Suprapubic skin (tissue), 3 donors: ENCODE measurements at regions not wholly inside any gene's neighbourhood (a gene's known extent, or its start where the extent isn't known, plus 50 kb on each side); places are given as distances from the start of the nearest gene placed in this dataset.

Experiments
- EP300 ChIP-seq: sonication (generic); formaldehyde crosslinking; IDR thresholded peaks from one replicate; pipeline ENCODE4 v1.6.1; 2017; ENCODE audit warnings: antibody characterized with exemption
- TF ChIP-seq, protein P1 (sequence below), 2 donors: fragments of 200-600 bp in 1 of 2; fragments of 450-650 bp in 1 of 2; sonication (generic) in 1 of 2; IDR thresholded peaks; one replicate each; pipeline ENCODE4 v1.5.1; 2016 to 2019; ENCODE audit warnings: antibody characterized with exemption in 2 of 2, mild to moderate bottlenecking in 1 of 2, moderate library complexity in 1 of 2

DNA sequence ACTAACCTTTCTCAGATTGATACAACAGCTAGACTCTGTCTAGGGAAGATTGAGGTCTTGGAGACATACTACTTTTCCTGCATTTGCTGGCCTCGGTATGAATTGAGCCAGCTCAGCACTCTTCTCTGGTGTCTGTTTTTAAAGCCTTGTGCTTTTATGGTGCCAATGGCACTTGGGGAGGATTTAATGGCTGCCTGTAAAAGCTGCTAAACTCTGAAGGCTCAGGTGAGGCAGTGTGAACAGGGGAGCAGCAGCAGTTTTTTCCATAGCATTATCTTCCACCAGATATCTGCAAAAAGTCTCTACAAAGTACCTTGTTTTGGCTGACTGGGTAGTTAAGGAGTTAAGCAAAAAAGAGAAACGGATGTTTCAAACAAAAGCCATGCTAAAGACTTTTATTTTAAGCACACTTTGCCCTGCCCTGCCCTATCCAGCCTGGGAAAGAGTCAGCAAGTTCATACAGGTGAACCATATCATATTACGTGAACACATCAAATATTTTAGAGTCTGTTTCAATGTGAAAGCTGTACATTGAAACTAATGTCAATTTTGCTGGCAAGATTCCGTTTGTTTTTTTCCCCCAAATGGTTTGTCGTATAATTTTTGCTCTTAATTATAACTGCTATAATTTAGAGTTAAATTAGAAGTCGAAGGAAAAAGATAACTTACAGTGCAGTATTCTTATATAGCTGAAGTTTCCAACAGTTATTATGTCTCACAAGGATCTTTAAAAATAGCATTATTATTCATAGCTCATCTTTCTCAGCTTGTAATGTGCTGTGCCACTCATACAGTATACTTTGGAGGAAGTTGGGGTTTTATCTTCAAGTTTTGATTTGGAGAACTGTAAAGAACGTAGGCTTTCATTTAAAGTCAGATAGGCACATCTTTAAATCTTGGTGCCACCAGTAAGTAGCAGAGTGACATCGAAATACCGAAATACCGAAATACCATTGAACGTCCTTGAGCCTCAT is 424.1 kb upstream of the CD180 start:
- TF ChIP-seq, protein P1, sequence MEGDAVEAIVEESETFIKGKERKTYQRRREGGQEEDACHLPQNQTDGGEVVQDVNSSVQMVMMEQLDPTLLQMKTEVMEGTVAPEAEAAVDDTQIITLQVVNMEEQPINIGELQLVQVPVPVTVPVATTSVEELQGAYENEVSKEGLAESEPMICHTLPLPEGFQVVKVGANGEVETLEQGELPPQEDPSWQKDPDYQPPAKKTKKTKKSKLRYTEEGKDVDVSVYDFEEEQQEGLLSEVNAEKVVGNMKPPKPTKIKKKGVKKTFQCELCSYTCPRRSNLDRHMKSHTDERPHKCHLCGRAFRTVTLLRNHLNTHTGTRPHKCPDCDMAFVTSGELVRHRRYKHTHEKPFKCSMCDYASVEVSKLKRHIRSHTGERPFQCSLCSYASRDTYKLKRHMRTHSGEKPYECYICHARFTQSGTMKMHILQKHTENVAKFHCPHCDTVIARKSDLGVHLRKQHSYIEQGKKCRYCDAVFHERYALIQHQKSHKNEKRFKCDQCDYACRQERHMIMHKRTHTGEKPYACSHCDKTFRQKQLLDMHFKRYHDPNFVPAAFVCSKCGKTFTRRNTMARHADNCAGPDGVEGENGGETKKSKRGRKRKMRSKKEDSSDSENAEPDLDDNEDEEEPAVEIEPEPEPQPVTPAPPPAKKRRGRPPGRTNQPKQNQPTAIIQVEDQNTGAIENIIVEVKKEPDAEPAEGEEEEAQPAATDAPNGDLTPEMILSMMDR (IDR thresholded peaks at IDR 0.05): no peak
- TF ChIP-seq EP300: no peak
